GM12892 (cell line): ENCODE measurements at regions not wholly inside any gene's neighbourhood (a gene's known extent, or its start where the extent isn't known, plus 50 kb on each side); places are given as distances from the start of the nearest gene placed in this dataset.

ENCODE experiments used
- POLR2A ChIP-seq: IDR thresholded peaks from 2 replicates; pipeline ENCODE4 v1.6.1; 2011; ENCODE audit warnings: low read depth, low read length, control low read depth
- POLR2AphosphoS5 ChIP-seq: IDR thresholded peaks from 2 replicates; pipeline ENCODE4 v1.6.1; 2011; ENCODE audit warnings: low read depth, low read length, control low read depth

- no peak for TF ChIP-seq POLR2A
- TF ChIP-seq POLR2AphosphoS5: no peak
These were observed 176.1 kb upstream of the SPRED2 start for GRCh38 chr2:65608466-65608865.
